Testis (tissue), 2 donors: ENCODE measurements at regions not wholly inside any gene's neighbourhood (a gene's known extent, or its start where the extent isn't known, plus 50 kb on each side); places are given as distances from the start of the nearest gene placed in this dataset.

Experiments used
- CTCF ChIP-seq, 3 experiments: fragments of 450-650 bp in 2 of 3; fragments of 200-600 bp in 1 of 3; sonication (generic) in 1 of 3; IDR thresholded peaks; one replicate each; pipeline ENCODE4 v1.5.1; 2016 to 2019; ENCODE audit warnings: antibody characterized with exemption in 3 of 3, mild to moderate bottlenecking in 2 of 3, moderate library complexity in 1 of 3
- POLR2A ChIP-seq: fragments of 450-650 bp; IDR thresholded peaks from one replicate; pipeline ENCODE4 v1.6.1; 2017; ENCODE audit warnings: antibody characterized with exemption, mild to moderate bottlenecking, moderate library complexity

GRCh38 chr17:77781536-77781935, 177.0 kb upstream of the TNRC6C start:
- TF ChIP-seq CTCF (IDR thresholded peaks at IDR 0.05) (no peak), POLR2A (no peak)
